HG02970 (cell line): ENCODE measurements at regions not wholly inside any gene's neighbourhood (a gene's known extent, or its start where the extent isn't known, plus 50 kb on each side); places are given as distances from the start of the nearest gene placed in this dataset.
"Not testable (repeated sequence)": the region's sequence is repeated elsewhere in the genome, so short reads cannot be mapped to it uniquely, and the experiment has no call there.

Source experiments
- ATAC-seq: cut with Tn5 transposase; IDR thresholded peaks from one replicate; pipeline ENCODE4 v1.9.1; 2021; ENCODE audit warnings: mild to moderate bottlenecking, moderate library complexity, moderate number of reproducible peaks; ENCODE audit not compliant: unreplicated experiment, low FRiP score

- ATAC-seq = no peak
Measured at GRCh38 chr12:75658901-75659823, 147.8 kb upstream of the KRR1 start.

DNA sequence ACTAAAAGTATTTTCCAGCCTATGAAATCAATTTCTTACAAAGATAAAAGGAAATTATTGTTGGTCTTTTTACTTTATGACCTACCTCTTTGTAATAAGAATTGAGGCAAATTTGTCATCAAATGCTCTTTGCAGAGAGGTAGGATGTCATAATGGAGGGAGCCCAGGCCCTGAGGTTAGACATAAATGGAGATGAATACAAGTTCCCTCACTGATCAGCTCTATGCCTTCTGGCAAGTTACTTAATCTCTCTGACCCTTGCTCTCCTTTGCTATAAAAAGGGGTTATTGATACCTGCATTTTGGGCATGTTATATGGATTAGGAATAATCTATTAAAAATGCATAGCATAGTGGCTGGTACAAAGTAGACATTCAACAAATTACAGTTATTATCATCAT lies 146.9 kb upstream of the KRR1 start:
- no peak for ATAC-seq

DNA sequence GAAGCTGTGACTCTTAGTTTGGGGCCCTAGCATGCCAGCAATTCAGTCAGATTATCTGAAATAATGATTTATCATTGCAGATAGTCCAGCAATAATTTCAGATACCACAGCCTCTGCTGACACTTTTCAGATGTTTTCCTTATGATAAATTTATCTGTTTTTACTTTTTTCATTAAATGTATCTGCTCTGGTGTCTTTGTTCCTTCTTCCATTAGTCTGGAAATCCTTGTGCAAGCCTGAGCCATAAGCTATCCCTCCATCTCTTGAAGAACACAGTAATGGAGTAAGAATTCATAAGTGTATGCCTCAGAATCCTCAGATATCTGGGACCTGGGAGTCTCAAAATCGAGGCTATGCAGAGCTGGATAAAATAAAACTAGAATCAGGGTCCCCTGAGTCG lies 146.4 kb upstream of the KRR1 start:
- ATAC-seq = no peak

DNA sequence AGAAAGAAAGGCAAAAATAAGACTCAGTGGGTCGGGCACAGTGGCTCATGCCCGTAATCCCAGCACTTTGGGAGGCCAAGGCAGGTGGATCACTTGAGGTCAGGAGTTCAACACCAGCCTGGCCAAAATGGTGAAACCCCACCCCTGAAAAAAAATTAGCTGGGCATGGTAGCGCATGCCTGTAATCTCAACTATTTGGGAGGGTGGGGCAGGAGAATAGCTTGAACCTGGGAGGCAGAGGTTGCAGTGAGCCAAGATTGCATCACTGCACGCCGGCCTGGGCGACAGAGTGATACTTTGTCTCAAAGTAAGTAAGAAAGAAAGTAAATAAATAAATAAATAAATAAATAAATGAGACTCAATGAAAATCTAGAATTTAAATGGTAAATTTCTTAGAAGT lies 145.9 kb upstream of the KRR1 start:
- ATAC-seq = not testable (repeated sequence)

DNA sequence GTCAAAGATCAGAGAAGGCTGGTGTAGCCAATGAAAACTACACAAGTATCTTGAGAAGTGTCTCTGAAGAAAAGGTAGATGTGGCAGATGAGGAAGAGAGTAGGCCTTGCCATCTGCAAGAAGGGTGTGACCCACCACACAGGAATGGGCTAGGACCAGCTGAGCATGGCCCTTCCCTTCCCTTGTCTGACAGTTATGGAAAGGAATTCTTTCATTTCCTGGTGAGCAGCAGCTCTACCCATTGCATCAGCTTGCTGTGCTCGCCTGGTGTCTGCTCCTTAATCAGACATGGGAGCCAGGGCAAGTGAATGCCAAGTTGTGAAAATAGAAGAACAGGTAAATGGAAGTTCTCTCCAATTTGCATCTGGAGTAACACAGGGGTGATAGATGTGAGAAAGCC lies 145.2 kb upstream of the KRR1 start:
- ATAC-seq = no peak

DNA sequence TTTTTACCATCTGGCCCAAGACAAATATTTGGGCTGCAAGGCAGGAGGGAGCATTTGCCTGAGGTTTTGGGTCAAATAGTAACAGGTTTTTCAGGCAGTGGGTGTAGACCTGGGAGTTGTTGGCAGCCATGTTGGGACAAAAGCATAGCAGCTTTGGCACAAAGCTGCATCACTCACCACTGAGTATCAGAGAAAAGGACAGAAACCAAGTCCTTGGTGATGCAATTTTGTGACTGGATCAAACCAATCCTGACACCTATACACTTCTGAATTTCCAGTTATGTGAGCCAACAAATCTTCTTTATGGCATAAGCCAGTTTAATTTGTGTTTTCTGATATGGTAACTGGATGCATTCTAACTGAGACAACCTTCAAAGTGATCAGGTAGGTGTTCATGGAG lies 144.8 kb upstream of the KRR1 start:
- ATAC-seq = no peak

- ATAC-seq = no peak
Measured at GRCh38 chr12:75655315-75655806, 144.0 kb upstream of the KRR1 start.

GRCh38 chr12:75651342-75651695 lies 139.9 kb upstream of the KRR1 start:
- ATAC-seq = no peak

- no peak for ATAC-seq
Measured at GRCh38 chr12:75650595-75651341, 139.4 kb upstream of the KRR1 start.

- ATAC-seq = no peak
Measured at GRCh38 chr12:75650100-75650499, 138.7 kb upstream of the KRR1 start.

DNA sequence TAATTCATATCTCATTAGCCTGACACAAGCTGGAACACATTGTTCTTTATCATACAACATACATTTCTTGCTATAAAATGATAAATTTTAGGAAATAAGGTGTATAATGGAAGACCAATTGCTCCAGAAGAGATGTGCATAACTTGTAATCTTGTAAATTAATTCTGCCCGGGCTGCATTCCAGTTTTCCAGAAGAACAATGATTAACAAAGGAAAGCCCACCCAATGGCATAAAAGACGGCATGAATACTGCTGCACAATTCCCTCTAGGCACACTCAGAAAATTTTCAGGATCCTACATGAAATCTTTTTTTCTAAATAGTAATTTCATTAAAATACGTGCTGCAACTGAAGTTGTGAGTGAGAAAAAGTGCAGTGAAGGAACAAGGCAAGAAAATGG lies 137.4 kb upstream of the KRR1 start:
- ATAC-seq = no peak

DNA sequence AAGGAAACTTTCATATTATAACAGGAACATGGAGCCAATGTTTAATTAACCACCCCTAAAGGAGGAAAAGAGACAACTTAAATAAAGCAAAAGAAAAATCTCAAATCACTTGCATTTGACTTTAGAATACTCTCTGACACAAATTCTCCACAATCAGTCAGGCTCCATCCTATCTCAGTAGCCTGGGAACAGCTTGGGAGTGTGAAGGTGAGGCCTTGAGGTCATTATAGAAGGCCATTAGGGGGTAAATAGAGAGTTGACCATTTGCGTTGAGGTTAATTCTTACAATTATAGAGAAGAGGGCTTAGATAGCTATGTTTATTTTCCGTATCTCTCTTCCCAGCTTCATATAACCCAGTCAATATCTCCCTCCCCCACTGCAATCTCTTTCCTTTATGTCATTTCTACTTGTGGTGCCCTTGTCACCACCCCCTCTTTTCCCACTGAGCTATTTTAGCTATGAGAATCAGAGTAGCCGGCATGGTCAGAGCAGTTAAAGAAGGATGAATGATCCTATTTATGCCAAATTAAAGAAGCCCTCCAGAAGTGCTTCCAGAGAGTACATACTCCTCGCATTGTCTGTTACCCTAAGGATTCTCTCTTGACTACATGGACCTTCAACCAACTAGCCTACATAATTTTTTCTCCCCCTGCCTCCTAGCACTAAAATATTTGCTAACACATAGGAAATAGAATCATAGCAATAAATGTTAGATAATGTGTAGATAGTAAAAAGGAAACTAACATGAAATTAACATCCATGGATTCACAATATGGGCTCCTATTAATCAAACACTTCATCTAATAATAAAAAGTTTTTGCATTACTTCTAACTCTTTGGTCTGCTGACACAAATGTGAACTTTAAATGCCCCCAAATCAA lies 135.2 kb upstream of the KRR1 start:
- ATAC-seq = no peak

GRCh38 chr12:75644472-75645072 lies 133.2 kb upstream of the KRR1 start:
- ATAC-seq = no peak

- ATAC-seq = not testable (repeated sequence)
Measured at GRCh38 chr12:75643119-75643518, 131.7 kb upstream of the KRR1 start.

- no peak for ATAC-seq
Measured at GRCh38 chr12:75642226-75642625, 130.8 kb upstream of the KRR1 start.

GRCh38 chr12:75641031-75641780 lies 129.8 kb upstream of the KRR1 start:
- peak; percentile 99 for ATAC-seq

DNA sequence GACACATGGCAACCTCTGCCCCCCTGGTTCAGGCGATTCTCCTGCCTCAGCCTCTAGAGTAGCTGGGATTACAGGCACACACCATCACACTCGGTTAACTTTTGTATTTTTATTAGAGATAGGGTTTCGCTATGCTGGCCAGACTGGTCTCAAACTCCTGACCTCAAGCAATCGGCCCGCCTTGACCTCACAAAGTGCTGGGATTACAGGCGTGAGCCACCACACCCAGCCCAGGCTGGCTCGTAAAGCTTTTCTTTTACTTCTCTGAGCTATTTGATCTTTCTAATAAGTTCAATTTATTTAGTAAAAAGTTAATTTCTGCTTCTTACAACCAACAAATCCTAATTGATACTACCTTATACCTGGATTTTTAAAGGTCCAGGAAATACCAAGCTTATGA lies 127.4 kb upstream of the KRR1 start:
- no peak for ATAC-seq

- no peak for ATAC-seq
Measured at GRCh38 chr12:75636607-75637006, 125.2 kb upstream of the KRR1 start.

DNA sequence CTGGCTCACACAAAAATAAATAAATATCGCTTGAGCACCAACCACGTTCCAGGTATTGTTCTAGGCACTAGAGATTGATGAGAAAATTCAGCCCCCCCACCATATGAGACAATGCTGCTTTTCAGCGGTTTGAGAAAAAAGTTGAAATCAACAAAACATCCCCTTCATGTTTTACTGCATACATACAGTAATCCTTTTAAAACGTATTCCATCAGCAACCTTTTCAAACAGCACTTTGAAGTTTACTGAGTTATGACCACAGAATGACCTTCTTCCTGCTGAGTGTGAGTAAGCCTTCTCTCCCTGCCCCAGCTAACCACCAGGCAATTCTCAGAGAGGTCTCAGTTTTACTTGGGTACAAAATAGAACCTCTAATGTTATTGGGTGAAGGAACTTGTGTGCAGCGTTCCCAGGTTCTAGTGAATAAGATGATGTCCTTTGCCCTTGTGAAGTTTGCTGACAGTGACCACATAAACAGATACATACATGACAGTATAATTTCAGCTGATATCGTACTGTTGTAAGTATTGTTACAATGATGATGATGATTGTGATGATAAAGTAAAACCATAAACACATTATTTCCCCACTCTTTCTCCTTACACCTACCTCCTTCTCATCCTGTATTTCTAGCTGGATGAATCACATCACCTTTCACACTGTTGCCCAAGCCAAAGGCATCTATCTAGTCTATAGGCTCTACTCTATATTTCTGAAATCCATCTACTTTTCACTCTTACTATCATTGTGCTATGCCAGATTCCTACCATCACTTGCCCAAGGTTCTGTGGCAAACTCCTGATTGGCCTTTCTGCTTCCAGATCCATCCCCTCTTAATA lies 124.4 kb upstream of the KRR1 start:
- ATAC-seq = no peak
